NCI-H2107 (cell line): ENCODE measurements at regions not wholly inside any gene's neighbourhood (a gene's known extent, or its start where the extent isn't known, plus 50 kb on each side); places are given as distances from the start of the nearest gene placed in this dataset.

Experiments
- DNase-seq: peaks from one replicate; lab custom pipeline; 2025; lab: John Stamatoyannopoulos, UW

DNA sequence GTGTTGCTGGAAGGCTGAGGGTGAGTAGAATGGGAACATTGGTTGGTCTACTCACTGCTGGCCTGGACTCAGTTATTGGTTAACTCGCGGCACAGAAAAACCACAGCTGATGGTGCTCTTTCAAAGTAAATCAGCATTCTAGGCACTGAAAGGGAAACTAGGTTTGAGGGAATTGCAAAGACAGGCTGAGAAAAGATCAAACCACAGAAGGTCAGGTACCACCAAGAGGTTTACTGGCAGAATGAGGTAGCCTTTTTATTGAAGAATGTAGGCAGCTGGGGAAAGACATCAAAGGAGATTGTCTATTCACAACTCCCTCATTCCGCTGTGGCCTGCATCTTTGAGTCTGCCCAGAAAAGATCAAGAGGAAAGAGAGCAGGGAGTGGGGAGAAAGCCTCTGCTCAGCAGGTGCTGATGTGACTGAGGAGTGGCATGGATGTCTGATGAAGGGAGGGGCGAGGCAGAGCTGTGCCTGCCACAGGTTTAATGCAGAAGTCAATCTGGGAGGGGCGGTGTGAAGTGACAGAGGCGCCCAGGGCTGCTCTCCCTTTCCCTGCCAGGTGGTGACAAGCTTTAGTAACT lies 255.5 kb downstream of the MAN2A1 start:
- DNase-seq = peak; percentile 29

DNA sequence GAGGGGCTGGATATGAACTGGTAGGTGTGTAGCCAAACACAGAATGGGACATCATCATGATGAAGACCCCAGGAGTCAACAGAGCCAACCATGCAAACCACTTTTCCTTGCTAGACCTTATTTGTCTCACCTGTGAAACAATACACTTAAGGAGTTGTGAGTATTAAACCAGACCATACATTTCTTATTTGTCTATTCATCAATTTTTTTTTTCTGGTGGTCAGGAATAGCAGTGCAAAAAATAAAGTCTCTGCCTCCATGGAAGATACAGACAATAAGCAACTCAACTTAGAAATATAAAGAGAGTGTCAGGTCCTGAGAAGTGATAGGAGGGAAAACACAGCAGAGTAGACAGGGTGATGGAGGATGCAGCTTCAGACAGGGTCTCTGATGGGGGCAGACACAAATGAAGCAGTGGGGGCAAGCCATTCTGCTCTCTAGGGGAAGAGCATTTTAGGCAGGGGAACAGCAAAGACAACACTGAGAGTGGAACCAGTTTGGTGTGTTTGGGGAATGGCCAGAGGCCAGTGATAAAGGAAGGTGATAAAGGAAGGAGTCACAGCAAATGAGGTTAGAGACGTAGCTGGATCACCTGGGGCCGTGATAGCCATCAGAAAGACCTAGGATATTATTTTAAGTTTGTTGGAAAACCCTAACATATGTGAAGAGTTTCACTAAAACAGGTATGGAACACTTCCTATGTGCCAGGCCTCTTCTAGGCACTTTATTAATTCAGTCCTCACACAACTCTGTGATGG lies 256.2 kb downstream of the MAN2A1 start:
- no peak for DNase-seq

DNA sequence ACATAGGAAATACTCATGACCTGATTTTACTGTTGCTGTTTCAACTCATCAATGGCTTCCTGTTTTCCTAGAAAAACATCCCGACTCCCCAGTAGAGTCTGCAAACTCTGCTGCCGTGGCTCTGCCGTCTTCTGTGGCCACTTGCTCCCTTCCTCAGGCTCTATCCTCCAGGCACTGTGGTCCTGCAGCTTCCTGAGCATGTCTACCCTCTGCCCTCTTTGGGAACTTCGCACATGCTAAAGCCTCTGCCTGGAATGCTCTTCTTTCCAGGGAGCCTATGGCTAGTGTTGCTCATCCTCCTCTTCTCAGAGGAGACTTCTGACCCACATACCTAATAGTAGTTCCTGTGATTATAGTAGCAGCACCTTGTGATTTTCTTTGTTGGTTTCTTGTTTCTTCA lies 256.9 kb downstream of the MAN2A1 start:
- no peak for DNase-seq

DNA sequence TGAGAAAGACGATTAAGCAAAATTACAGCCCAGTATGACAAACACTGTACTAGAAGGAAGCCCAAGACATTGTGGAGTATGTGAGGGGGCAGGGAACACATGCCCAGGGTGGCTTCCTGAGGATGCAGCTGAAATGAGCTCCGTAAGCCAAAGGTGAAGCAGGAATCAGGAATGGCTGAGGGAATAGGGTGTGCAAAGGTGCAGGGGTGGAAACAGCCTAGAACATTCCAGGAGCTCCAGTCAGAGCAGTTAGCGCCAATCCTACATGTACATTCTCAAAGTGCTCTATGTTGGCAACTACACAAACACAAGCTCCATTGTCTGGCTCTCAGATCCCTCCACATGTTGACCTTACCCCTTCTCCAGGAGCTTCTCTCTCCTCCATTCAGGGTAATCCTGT lies 257.9 kb downstream of the MAN2A1 start:
- no peak for DNase-seq

DNA sequence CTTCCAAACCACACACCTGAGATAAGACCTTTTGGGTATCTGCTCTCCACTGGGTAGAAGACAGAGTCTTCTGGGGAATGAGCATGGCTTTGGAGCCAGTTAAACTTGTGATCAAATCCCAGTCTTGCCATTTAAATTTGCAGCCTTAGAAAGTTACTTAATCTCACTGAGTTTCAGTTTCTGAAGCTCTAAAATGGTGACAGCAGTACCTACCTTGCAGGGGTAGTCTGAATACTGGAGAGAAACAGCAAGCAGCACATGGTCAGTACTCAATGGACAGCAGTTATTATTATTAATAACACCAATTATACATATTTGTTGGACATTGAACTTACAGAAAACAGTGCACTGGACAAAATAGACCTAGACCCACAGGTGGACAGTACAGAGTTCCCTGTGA lies 260.9 kb downstream of the MAN2A1 start:
- no peak for DNase-seq

DNA sequence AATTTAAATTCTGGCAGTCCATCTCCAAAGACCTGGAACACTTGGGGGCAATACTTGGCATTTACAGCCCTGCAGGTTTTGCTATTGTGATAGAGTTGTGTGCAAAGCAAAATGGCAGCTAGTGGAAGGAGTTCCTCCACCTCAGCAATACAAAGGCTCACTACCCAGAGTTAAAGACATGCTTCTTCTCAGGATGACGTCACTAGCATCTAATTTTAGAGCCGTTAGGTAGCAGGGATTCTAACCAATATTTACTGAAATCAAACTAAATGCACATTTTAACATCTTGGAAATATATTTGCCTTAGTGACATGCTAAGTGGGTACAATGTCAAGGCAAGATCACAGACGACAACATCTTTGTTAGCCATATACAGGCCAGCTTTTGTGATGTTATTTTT lies 261.6 kb downstream of the MAN2A1 start:
- DNase-seq = no peak

DNA sequence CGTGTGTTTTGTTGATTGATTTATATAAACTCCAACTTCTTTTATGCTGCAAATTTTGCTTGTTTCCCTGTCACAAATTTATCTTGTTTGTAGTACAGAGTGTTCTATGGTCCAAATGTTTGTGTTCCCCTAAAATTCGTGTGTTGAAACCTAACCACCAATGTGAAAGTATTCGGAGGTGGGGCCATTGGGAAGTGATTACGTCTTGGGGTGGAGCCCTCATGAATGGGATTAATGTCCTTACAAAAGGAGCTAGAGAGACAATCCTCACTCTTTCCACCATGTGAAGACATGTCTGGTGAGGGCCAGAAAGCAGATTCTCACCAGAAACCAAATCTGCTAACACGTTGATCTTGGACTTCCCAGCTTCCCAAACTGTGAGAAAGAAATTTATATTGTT lies 262.0 kb downstream of the MAN2A1 start:
- DNase-seq = no peak

DNA sequence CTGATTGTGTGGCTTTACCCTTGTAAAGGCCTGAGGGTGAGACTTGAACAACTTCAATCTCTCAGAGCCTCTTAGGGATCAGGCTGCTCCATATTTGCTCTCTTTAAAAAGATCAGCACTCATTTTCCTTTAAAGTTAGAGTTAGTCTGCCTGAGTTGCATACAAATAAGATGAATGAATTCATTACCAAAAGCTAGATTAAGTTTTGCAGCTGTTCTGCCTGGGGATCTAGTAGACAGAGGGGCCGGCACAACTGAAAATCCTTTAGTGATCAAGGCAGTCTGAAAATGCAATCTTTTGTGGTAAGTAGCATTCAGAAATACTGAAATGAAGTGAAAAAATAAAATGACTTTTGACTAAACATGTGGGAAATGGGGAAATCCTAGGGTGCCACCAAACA lies 264.0 kb downstream of the MAN2A1 start:
- DNase-seq = no peak

DNA sequence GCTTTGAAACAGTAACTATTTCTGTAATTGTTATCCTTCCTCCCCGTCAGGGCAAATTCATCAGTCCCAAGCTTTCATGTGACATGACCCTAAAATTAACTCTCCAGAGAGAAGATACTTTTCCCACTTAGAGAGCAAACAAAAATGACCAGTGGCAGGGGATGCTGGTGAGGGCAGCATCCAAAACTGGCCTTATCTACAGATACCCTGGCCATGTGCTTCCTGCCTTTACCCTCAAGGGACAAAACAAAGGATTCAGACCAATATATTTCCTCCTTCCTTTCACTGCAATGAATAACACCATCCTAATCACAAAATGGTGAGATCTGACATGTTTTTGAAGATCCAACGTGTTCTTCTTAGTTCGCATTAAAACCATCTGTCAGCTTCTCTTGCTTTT lies 267.2 kb downstream of the MAN2A1 start:
- DNase-seq = no peak

DNA sequence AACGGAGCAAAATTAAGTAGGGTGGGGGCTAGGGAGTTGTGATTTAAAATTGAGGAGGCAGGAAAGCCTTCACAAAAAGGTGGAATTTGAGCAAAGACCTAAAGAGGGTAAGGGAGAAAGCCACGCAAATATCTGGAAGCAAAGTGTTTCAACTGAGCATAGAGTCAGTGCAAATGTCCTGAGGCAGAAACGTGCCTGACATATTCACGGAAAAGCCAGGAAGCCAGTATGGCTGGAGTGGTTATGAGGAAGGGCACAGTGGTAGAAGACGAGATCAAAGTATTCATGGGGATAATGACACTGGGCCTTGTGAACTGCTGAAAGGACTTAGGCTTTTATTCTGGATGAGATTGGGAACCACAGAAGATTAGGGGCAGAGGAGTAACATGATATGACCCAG lies 268.4 kb downstream of the MAN2A1 start:
- no peak for DNase-seq

DNA sequence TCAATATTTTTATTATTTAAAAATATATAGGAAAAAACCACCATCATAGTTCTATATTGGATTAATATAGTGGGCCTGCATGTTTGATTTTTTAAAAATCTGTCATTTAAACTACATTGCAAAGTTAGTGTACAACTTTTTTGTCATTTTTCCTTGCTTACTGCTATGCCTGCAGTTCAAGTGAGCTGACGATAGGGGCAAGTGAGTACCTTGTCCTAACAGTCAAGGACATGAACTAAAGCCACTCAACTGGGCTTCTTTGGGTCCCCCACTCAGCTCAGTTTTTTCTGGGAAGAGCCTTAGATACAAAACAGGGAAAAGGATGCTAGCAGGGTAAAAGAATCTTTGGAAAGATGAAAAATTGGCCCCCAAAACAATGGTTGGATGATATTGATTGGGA lies 269.9 kb downstream of the MAN2A1 start:
- no peak for DNase-seq

DNA sequence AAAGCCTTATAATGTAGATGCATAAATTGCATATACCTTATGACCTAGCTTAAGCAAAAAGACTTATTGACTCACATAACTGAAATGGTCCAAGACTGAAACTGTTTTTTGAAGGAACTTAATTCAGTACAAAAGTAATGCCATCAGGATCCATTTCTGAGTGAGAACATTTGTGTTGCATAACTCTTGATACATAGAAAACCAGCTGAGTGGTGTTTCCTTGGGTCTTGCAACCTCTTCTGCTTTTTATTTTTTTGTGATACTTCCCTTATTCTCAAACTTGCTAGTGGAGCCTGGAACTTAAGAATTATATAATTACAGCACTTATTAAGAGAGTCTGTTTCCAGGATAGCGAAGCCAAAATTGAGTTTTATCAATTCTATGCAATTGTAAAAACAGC lies 272.0 kb downstream of the MAN2A1 start:
- DNase-seq = no peak

DNA sequence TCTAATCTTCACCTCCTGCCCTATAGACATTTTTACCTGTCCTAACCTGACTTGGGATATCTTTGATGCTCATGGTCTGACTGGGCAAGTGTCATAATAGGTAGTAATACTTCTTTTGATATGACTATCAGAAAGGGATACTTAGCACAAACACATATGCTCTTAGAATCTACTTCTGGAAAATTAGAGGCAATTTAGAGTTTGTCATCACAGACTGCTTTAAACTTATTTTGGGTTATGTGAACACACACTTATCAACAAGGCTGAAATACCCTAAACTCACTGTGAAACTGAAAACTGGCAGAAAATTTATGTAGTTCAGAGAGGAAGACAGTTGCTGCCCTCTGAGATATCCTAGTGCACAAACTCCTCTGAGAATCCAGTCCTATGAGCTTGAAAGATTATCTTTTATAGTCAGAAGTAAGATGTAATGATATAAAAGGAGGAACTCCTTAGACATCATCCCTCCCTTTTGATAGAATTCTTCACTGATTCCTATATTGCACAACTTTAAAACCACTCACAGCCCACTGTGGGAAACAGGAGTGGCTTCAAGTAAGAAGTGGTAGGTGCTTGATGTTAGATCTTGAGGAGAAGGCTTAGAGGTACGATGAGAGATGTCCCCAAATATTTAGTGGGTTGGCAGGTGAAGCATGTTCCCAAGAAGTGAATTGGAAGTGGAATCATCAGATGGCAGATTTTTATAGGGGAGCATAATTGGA lies 273.3 kb downstream of the MAN2A1 start:
- DNase-seq = no peak

DNA sequence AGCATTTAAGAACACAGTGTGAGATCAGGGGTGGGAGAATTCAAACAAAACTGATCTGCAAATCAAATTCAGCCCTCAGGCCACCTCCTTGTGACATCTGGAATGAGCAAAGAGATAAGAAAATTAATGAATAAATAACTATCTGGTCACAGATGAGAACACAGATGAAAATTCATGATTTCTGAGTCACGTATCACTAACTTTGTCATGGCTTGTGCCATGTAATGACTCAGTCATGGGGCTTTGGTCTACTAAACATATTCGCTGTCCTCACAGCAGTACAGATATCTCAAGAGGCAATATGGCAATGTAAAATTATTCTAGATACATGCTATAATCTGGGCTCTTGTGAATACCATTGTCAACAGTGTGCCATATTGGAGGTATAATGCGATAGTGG lies 274.4 kb downstream of the MAN2A1 start:
- DNase-seq = no peak

DNA sequence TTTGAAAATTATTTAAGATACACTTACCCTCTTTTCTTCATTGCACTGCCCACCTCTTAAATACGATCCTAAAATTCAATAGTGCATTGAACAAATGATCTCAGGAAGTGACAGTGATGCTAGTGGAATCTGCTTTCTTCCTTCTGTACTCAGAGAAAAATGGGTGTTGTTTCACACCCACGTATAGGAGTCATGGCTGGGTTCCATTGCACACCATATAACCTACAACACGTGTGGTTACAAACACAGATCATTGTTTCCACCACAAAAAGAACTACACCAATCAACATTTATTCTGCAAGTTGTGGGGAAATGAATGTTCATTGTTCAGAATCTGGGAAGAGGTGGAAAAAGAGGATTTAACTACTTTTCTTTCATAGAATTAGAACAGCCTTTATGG lies 275.9 kb downstream of the MAN2A1 start:
- no peak for DNase-seq

DNA sequence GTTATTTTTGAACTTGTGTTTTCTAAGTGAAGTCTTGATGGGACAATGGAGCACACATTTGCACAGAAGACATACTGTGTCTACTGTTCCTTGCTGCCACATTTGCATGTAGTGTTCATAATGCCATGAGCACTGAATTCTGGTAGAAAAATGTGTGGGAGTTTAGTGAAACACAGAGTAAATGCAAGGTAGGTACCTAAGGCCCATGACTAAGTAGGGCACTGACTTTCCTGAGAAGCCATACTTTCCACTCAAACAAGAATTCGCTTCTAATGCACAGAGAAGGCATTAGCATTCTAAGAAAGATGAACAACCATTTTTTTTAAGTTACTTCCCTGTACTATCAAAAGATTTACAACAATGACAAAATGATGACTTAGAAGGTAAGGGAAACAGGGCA lies 282.2 kb downstream of the MAN2A1 start:
- no peak for DNase-seq

DNA sequence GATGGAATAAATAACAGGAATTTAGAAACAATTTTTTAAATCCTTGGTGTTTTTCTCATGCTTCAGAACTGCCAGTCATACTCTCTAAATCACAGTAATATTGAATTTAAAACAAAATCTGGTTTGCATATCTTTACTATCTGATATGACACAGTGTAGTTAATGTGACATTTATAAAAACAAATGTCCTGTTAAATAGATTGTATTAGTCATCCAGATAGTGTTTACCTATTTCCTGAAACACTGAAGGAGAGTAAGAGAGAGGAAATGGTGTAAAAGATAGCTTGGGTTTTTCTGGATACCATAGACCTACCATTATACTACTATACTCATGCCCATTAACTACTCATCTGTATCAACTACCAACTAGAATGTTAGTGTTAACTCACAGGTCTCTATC lies 292.3 kb downstream of the MAN2A1 start:
- no peak for DNase-seq

DNA sequence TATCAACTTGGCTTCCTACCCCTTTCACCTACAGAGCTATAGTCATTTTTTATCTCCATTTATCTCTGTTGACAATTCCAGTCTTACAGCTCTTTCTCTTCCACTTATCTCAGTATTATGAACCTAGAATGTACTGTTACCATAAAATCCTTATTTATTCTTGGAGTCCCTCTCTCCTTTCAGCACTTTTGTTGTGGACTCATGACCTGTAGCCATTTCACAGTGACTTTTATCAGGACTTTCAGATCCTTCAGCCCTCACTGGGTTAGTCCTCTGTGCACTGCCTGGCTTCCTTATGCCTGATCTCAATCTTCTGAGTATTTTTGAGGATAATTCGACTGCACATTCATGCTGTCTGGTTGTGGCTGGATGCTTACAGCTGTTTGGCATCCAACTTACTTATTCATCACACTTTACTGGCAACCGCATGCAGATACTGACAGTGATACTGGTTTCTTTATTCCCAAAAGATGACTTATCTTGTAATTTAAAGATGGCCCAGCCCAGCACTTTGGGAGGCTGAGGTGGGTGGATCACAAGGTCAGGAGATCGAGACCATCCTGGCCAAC lies 293.3 kb downstream of the MAN2A1 start:
- no peak for DNase-seq

DNA sequence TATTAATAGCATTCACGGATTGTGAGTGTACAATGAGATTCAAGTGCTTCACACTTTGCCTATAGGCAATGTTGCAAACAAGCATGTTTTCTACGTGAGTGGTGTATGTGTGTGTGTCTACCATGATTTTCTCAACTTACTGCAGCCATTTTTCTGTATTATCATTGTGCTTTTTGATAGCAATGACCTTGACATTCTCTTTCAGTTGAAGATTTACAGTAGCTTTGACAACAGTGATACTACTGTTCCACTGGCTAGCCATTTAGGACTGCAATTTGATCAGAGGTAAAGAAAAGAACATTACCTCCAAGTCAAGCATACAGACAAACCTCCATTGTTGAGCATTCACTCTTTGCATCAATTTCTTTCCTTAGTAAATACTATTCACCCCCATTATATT lies 297.0 kb downstream of the MAN2A1 start:
- DNase-seq = no peak

DNA sequence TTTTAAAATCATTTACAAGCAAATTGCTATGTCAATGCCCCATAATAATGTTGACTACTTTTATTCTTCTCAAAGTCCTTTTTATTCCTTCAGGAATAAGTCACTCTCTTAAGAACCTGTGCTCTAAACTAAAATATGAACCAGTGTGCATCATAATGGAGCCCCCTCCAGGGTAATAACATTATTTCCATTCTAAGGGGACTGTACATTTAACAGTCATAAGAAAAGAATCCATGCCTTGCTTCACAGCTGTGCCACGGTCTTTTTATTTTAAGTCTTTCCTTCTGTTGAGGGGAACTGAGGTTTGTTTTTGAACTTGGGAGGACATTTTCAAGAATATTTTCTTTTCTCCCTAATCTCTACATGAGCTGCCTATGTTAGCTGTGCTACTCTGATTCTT lies 297.6 kb downstream of the MAN2A1 start:
- DNase-seq = no peak

DNA sequence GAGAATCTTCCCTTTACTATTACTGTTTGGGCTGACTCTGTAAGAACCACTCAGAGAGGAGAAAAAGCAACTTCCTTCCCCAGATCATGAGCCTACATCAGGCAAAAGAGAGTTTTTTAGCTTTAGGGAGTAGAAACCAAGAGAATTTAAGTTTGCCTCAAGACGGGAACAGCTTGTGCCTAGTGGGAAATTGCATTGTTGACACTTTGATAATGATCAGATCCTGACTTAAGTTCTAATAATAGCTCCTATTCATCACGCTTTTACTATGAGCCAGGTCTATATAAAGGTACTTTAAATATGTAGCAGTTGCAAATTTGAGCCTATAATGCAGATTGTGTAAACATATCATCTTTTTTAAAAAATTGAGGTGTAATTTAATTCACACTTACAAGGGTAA lies 298.2 kb downstream of the MAN2A1 start:
- DNase-seq = no peak

DNA sequence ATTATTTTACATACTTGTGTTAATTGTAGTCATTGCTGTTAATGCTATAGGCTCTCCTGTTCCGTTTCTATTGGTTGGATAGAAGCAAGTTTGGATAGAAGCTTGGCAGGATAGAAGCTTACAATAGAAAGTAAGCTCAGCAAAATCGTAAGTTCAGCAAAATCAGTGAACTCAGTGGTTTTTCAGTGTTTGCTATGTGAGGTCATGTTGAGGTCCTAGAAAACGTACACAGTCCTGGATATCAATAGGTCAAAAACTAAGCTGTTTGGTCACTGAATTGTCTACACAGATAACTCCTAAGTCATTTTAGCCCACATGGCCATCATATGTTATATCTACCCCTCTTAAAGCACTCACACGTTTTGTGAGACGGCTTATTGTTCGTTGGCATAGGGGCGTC lies 299.4 kb downstream of the MAN2A1 start:
- DNase-seq = no peak
